Fibroblast of lung (primary cell): ENCODE measurements at regions not wholly inside any gene's neighbourhood (a gene's known extent, or its start where the extent isn't known, plus 50 kb on each side); places are given as distances from the start of the nearest gene placed in this dataset.
A peak's percentile ranks its signal among the peaks of the same experiment; 100 is the strongest.

Source experiments
- DNase-seq, 2 donors: peaks; one replicate each; pipeline versions ENCODE4 v3.0.0 to v3.0.0-alpha.2; 2010; ENCODE audit warnings: low read depth in 2 of 2
- H2AFZ ChIP-seq: 2 replicates; pipeline ENCODE4 v1.5.1; 2012; ENCODE audit warnings: low read length, control low read depth, inconsistent platforms
- H3K27ac ChIP-seq: 2 replicates; pipeline ENCODE4 v1.5.1; 2011; ENCODE audit warnings: low read length, control low read depth; ENCODE audit not compliant: insufficient read depth
- H3K27me3 ChIP-seq: 2 replicates; pipeline ENCODE4 v1.5.1; 2011; ENCODE audit warnings: mild to moderate bottlenecking, low read length; ENCODE audit not compliant: control insufficient read depth, insufficient read depth
- H3K36me3 ChIP-seq: 2 replicates; pipeline ENCODE4 v1.5.1; 2011; ENCODE audit warnings: low read length; ENCODE audit not compliant: control insufficient read depth, insufficient read depth
- H3K4me1 ChIP-seq: 2 replicates; pipeline ENCODE4 v1.5.1; 2011; ENCODE audit warnings: low read length; ENCODE audit not compliant: control insufficient read depth, insufficient read depth; ENCODE audit errors: extremely low read depth
- H3K4me2 ChIP-seq: 2 replicates; pipeline ENCODE4 v1.5.1; 2011; ENCODE audit warnings: low read length, control low read depth; ENCODE audit not compliant: insufficient read depth; ENCODE audit errors: extremely low read depth
- H3K4me3 ChIP-seq, 4 experiments: fragments of 200-600 bp in 1 of 4; sonication (generic) in 1 of 4; replicated peaks in 1 of 4; 2 replicates each; pipeline ENCODE4 v1.5.1; 2011 to 2016; ENCODE audit warnings: low read length in 4 of 4, low read depth in 3 of 4, mild to moderate bottlenecking in 3 of 4, control low read depth in 2 of 4, inconsistent platforms in 1 of 4, mixed read lengths in 1 of 4; ENCODE audit not compliant: insufficient read depth in 1 of 4; ENCODE audit errors: control extremely low read depth in 1 of 4
- H3K79me2 ChIP-seq: 2 replicates; pipeline ENCODE4 v1.5.1; 2012; ENCODE audit warnings: mild to moderate bottlenecking, low read length, inconsistent platforms; ENCODE audit not compliant: control insufficient read depth, insufficient read depth
- H3K9ac ChIP-seq: 2 replicates; pipeline ENCODE4 v1.5.1; 2011; ENCODE audit warnings: mild to moderate bottlenecking, low read length, control low read depth; ENCODE audit not compliant: insufficient read depth
- H3K9me3 ChIP-seq: 2 replicates; pipeline ENCODE4 v1.5.1; 2012; ENCODE audit warnings: low read depth, low read length; ENCODE audit not compliant: control insufficient read depth, insufficient read depth
- H4K20me1 ChIP-seq: 2 replicates; pipeline ENCODE4 v1.5.1; 2011; ENCODE audit warnings: low read length; ENCODE audit not compliant: control insufficient read depth, insufficient read depth; ENCODE audit errors: extremely low read depth
- EZH2 ChIP-seq: IDR thresholded peaks from 2 replicates; pipeline ENCODE4 v1.5.1; 2012; ENCODE audit warnings: low read length, control low read depth, mild to moderate bottlenecking; ENCODE audit errors: missing control alignments
- TF ChIP-seq, protein P1 (sequence below), 2 donors: IDR thresholded peaks in 1 of 2; conservative IDR thresholded peaks in 1 of 2; 1 replicate in 1 of 2; 2 replicates in 1 of 2; pipeline ENCODE4 v1.5.1; 2011 to 2012; ENCODE audit warnings: low read length in 2 of 2, control low read depth in 1 of 2, inconsistent platforms in 1 of 2, low read depth in 1 of 2, mild to moderate bottlenecking in 1 of 2

DNA sequence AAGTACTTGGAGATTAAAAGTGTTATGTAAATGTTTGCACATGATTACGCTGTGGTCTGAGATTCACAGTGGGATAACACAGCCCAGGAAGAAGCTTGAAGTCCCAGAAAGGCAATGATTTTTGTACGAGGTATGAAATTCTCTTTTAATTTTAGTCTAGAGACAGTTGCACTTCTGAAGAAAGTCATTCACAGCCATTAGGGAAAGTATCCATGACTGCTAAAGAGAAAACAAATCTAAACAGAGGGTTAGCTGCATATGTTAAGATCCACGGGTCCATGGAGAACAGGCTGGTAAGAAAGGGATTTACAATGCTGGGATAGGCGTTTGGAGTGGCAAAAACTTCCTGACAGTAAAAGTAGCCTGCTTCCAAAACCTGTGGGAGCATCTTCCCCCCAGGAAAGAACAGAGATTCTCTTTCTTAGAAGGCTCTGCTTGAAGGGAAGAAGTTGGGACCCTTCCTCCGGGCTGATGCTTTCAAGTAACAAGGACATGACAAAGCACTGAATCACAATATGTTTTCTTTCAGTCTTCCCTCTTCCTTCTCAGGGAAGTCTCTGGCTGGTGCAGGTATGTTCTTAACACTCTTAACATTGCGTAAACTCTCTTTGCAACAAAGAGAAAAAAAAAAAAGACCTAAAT is 220.8 kb upstream of the CELF2 start:
- H3K9ac ChIP-seq: no peak overlapping the region
- peaks cover 21% of the 10 kb centered on the region for H3K4me1 ChIP-seq
- peak overlapping the region; percentile 40 for H3K27ac ChIP-seq
- peak overlapping the region; percentile 48 for H2AFZ ChIP-seq
- H3K9me3 ChIP-seq: no peaks in the 10 kb centered on the region
- DNase-seq: peak; percentile 37 to 56
- peak overlapping the region; percentile 51 for H3K4me2 ChIP-seq
- H3K27me3 ChIP-seq: no peaks in the 10 kb centered on the region
- H3K79me2 ChIP-seq: no peaks in the 10 kb centered on the region
- H4K20me1 ChIP-seq: no peaks in the 10 kb centered on the region
- TF ChIP-seq, protein P1, sequence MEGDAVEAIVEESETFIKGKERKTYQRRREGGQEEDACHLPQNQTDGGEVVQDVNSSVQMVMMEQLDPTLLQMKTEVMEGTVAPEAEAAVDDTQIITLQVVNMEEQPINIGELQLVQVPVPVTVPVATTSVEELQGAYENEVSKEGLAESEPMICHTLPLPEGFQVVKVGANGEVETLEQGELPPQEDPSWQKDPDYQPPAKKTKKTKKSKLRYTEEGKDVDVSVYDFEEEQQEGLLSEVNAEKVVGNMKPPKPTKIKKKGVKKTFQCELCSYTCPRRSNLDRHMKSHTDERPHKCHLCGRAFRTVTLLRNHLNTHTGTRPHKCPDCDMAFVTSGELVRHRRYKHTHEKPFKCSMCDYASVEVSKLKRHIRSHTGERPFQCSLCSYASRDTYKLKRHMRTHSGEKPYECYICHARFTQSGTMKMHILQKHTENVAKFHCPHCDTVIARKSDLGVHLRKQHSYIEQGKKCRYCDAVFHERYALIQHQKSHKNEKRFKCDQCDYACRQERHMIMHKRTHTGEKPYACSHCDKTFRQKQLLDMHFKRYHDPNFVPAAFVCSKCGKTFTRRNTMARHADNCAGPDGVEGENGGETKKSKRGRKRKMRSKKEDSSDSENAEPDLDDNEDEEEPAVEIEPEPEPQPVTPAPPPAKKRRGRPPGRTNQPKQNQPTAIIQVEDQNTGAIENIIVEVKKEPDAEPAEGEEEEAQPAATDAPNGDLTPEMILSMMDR (conservative IDR thresholded peaks at IDR 0.05 in 1 of 2, IDR thresholded peaks at IDR 0.05 in 1 of 2; ENCODE audit: low read depth in 1 of 2, low read length in 2 of 2): no peak
- TF ChIP-seq EZH2: no peak
- peak overlapping the region in 1 of 4 experiments; percentile 17 for H3K4me3 ChIP-seq
- H3K36me3 ChIP-seq: no peaks in the 10 kb centered on the region

DNA sequence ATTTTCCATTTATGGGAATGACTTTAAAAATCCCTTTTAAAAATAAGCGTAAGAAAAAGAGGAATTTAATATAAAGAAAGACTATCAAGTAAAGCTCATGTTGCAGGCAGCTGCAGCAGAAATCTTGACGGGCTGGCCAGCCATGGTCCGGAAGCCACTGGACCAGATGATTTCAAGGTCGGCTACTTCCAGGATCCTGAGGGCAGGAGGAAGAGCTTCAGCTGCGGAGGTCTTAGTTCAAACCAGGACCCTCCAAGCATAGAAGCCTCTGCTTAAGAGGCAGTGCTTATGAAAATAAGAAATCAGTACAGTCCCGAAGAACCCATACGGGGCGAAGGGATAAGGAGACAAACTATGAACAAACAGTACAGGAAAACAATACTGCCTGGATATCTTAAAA is 220.2 kb upstream of the CELF2 start:
- no peak overlapping the region for H3K9ac ChIP-seq
- H3K79me2 ChIP-seq: no peaks in the 10 kb centered on the region
- no peaks in the 10 kb centered on the region for H3K27me3 ChIP-seq
- H3K4me2 ChIP-seq: peak overlapping the region; percentile 62
- DNase-seq: peak in 1 of 2 donors; percentile 18
- peak overlapping the region; percentile 44 for H2AFZ ChIP-seq
- TF ChIP-seq, protein P1 (conservative IDR thresholded peaks at IDR 0.05 in 1 of 2, IDR thresholded peaks at IDR 0.05 in 1 of 2; ENCODE audit: low read depth in 1 of 2, low read length in 2 of 2): no peak
- TF ChIP-seq EZH2: no peak
- no peaks in the 10 kb centered on the region for H3K9me3 ChIP-seq
- H3K4me3 ChIP-seq: peak overlapping the region in 1 of 4 experiments; percentile 44
- no peaks in the 10 kb centered on the region for H3K36me3 ChIP-seq
- no peak overlapping the region for H3K27ac ChIP-seq
- no peaks in the 10 kb centered on the region for H4K20me1 ChIP-seq
- peaks cover 17% of the 10 kb centered on the region for H3K4me1 ChIP-seq

DNA sequence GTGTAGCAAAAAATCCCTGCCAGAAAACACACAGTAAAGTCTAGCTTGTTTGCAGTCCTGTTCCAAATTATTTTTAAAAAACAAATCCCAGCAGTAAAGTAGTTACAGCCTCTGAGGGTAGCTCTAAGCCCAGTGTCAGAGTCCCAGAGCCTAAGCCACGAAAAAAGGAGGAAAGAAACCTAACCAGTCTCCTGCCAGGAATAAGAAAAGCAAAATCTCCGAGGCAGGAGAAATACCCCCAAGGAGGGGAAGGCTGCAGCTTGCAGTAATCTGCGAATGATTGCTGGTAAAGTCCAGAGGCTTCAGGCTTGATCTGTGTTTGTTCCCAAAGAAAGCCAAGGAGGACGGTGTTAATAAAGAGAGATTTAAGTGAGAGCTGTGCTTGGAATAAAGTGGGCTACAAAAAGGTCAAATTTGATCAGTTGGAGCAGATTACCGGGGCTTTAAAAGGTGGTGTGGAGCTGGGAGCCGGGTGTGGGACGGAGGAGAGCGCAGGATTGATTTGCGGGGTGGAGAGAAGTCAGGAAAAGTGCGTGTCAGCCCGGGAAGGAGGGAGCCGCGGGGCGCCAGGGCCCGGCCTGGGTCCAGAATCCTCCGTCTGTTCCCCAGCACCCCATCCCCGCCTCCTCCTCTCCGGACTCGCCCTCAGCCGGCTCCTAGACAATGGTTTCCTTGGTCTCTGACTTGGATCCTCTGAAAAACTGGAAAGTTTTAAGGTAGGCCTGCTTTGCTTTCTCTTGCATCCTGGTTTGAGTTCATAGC is 219.4 kb upstream of the CELF2 start:
- no peaks in the 10 kb centered on the region for H4K20me1 ChIP-seq
- no peaks in the 10 kb centered on the region for H3K79me2 ChIP-seq
- no peaks in the 10 kb centered on the region for H3K9me3 ChIP-seq
- no peaks in the 10 kb centered on the region for H3K27me3 ChIP-seq
- H2AFZ ChIP-seq: peak overlapping the region; percentile 0
- H3K27ac ChIP-seq: peak overlapping the region; percentile 2
- H3K4me1 ChIP-seq: peaks cover 16% of the 10 kb centered on the region
- peak in 1 of 2 donors; percentile 45 for DNase-seq
- peak overlapping the region; percentile 62 for H3K4me2 ChIP-seq
- TF ChIP-seq EZH2: no peak
- TF ChIP-seq, protein P1 (conservative IDR thresholded peaks at IDR 0.05 in 1 of 2, IDR thresholded peaks at IDR 0.05 in 1 of 2; ENCODE audit: low read depth in 1 of 2, low read length in 2 of 2): no peak
- H3K36me3 ChIP-seq: no peaks in the 10 kb centered on the region
- H3K4me3 ChIP-seq: peak overlapping the region in 1 of 4 experiments; percentile 44
- H3K9ac ChIP-seq: peak overlapping the region; percentile 54
